ENCODE measurements at regions not wholly inside any gene's neighbourhood (a gene's known extent, or its start where the extent isn't known, plus 50 kb on each side); places are given as distances from the start of the nearest gene placed in this dataset.

DNA sequence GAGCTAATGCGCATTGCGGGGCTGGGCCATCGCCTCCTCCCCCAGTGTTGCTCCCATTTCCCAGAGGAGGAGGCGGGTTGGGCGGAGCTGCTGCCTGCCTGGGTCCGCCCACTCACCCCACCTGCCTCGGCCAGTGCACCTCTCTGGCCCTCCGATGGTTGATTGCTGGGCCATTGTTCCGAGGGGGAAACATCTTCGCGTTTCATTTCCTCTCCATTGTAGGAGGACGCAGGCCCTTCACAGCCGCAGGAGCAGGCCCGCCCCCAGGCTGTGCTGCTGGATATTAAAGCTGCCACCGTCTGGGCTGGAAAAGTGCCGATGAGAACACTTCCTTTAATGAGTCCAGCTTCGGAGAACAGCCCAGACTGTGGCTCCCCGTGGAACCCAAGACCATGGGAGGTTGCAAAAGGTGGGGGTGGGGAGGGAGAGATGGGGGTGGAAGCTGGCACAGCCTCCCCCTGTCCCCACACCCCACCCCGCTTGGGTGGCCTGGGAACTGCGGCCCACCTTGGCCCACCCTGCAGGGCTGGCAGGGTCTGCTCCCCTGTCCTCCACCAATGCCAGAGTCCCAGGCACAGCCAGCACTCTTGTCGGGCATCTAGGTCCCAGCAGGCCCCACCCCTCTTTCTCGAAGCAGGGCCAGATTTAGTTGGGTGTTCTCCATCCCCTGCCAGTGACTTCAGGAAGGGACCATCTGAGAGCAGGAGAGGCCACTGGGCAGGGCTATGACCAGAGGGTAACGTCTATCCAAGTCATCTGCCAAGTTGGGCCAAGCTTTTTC lies 96.6 kb downstream of the ADRA2C start:
- TF ChIP-seq EGR1 (IDR thresholded peaks at IDR 0.05), result peak; percentile 70
- no peak for TF ChIP-seq ZBTB7A (IDR thresholded peaks at IDR 0.05; ENCODE audit: low read depth)
- TF ChIP-seq TCF12 (IDR thresholded peaks at IDR 0.05; ENCODE audit: low read depth), result no peak

- TF ChIP-seq EP300 (IDR thresholded peaks at IDR 0.05; ENCODE audit: borderline replicate concordance) (no peak), FOXM1 (IDR thresholded peaks at IDR 0.05; ENCODE audit: borderline replicate concordance, low read depth) (no peak), NFIC (IDR thresholded peaks at IDR 0.05) (no peak), TAF1 (IDR thresholded peaks at IDR 0.05; ENCODE audit: low read depth) (no peak), YY1 (IDR thresholded peaks at IDR 0.05; ENCODE audit: low read depth) (no peak), REST (IDR thresholded peaks at IDR 0.05; ENCODE audit: low read depth) (no peak), RAD21 (IDR thresholded peaks at IDR 0.05; ENCODE audit: low read depth) (no peak), EGR1 (IDR thresholded peaks at IDR 0.05) (no peak), CREB1 (IDR thresholded peaks at IDR 0.05; ENCODE audit: low read depth) (no peak), TEAD4 (IDR thresholded peaks at IDR 0.05) (no peak), ZBTB7A (IDR thresholded peaks at IDR 0.05; ENCODE audit: low read depth) (no peak), TCF12 (IDR thresholded peaks at IDR 0.05; ENCODE audit: low read depth) (no peak), CEBPB (IDR thresholded peaks at IDR 0.05) (no peak)
- TF ChIP-seq, protein P1, sequence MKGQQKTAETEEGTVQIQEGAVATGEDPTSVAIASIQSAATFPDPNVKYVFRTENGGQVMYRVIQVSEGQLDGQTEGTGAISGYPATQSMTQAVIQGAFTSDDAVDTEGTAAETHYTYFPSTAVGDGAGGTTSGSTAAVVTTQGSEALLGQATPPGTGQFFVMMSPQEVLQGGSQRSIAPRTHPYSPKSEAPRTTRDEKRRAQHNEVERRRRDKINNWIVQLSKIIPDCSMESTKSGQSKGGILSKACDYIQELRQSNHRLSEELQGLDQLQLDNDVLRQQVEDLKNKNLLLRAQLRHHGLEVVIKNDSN (IDR thresholded peaks at IDR 0.05), result no peak
- TF ChIP-seq, protein P2, sequence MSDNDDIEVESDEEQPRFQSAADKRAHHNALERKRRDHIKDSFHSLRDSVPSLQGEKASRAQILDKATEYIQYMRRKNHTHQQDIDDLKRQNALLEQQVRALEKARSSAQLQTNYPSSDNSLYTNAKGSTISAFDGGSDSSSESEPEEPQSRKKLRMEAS (IDR thresholded peaks at IDR 0.05), result no peak
Observed at GRCh38 chr4:3863841-3864741, 97.9 kb downstream of the ADRA2C start.

- TF ChIP-seq, protein P2 (IDR thresholded peaks at IDR 0.05), result no peak
- TF ChIP-seq CREB1 (IDR thresholded peaks at IDR 0.05; ENCODE audit: low read depth), result no peak
- no peak for TF ChIP-seq REST (IDR thresholded peaks at IDR 0.05; ENCODE audit: low read depth)
- no peak for TF ChIP-seq FOXM1 (IDR thresholded peaks at IDR 0.05; ENCODE audit: borderline replicate concordance, low read depth)
- TF ChIP-seq TAF1 (IDR thresholded peaks at IDR 0.05; ENCODE audit: low read depth), result no peak
- TF ChIP-seq, protein P1 (IDR thresholded peaks at IDR 0.05), result no peak
- TF ChIP-seq YY1 (IDR thresholded peaks at IDR 0.05; ENCODE audit: low read depth), result no peak
- TF ChIP-seq NFIC (IDR thresholded peaks at IDR 0.05), result no peak
- no peak for TF ChIP-seq TEAD4 (IDR thresholded peaks at IDR 0.05)
- no peak for TF ChIP-seq CEBPB (IDR thresholded peaks at IDR 0.05)
- no peak for TF ChIP-seq ZBTB7A (IDR thresholded peaks at IDR 0.05; ENCODE audit: low read depth)
- TF ChIP-seq EP300 (IDR thresholded peaks at IDR 0.05; ENCODE audit: borderline replicate concordance), result no peak
- no peak for TF ChIP-seq RAD21 (IDR thresholded peaks at IDR 0.05; ENCODE audit: low read depth)
- TF ChIP-seq EGR1 (IDR thresholded peaks at IDR 0.05), result no peak
Observed at GRCh38 chr4:3864742-3865721, 98.8 kb downstream of the ADRA2C start.

DNA sequence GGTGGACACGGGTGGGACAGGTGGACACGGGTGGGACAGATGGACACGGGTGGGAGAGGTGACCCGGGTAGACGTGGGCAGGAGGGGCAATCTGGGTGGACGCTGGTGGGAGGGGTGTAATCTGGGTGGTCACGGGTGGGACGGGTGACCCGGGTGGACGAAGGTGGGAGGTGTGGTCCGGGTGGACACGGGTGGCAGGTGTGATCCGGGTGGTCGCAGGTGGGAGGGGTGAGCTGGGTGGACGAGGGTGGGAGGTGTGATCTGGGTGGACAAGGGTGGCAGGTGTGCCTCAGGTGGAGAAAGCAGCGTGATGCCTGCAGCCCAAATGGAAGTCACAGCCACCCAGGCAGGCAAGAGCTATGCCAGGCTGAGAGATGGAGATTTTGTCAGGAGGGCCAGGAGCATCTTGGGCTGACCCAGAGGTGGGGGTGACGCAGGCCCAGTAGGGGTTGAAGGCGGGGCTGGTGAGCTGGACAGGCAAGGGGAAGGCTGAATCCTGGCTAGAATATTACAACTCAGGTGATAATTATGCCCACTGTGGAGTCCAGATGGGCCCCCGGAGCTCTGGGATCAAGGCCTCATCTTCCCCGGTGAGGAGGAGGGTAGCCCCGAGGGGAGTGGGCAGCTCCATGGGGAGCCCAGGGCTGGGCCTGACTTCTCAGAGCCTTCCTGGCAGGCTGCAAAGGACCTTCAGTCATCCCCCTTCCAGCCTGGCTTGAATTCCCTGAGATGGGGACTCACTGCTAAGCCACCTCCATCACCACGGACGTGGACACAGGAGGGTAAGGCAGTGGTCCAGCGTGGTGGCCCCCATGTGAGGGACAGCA lies 100.0 kb downstream of the ADRA2C start:
- TF ChIP-seq TAF1 (IDR thresholded peaks at IDR 0.05; ENCODE audit: low read depth) (no peak), TEAD4 (IDR thresholded peaks at IDR 0.05) (no peak)
- TF ChIP-seq, protein P1 (IDR thresholded peaks at IDR 0.05), result no peak
